ENCODE measurements at regions not wholly inside any gene's neighbourhood (a gene's known extent, or its start where the extent isn't known, plus 50 kb on each side); places are given as distances from the start of the nearest gene placed in this dataset.

GRCh38 chr6:145290122-145290521 lies 445.2 kb downstream of the EPM2A start:
- DNase-seq, result no peak
- H3K9me3 Mint-ChIP-seq, result peaks cover 6% of the 10 kb centered on the region; the same call in 1 of the 2 replicates
- H3K27ac Mint-ChIP-seq, result no peak overlapping the region
- H3K4me1 Mint-ChIP-seq (ENCODE audit: low read depth), result no peaks in the 10 kb centered on the region
- H3K4me3 Mint-ChIP-seq, result no peak overlapping the region
- H3K27me3 Mint-ChIP-seq (ENCODE audit: insufficient read depth), result peaks cover 4% of the 10 kb centered on the region; the same call in 1 of the 2 replicates
- TF ChIP-seq CTCF (IDR thresholded peaks at IDR 0.05), result no peak
- no peaks in the 10 kb centered on the region for H3K36me3 Mint-ChIP-seq (ENCODE audit: low read depth)

GRCh38 chr6:145292066-145292465 lies 443.3 kb downstream of the EPM2A start:
- Mint-ChIP-seq H3K9me3 (peaks cover 6% of the 10 kb centered on the region; the same call in 1 of the 2 replicates), H3K27ac (no peak overlapping the region), H3K4me1 (ENCODE audit: low read depth) (no peaks in the 10 kb centered on the region), H3K27me3 (ENCODE audit: insufficient read depth) (peaks cover 4% of the 10 kb centered on the region; the same call in 1 of the 2 replicates), H3K36me3 (ENCODE audit: low read depth) (no peaks in the 10 kb centered on the region), H3K4me3 (no peak overlapping the region)
- DNase-seq, result no peak
- no peak for TF ChIP-seq CTCF (IDR thresholded peaks at IDR 0.05)

GRCh38 chr6:145294942-145295341 lies 440.4 kb downstream of the EPM2A start:
- Mint-ChIP-seq H3K9me3 (peaks cover 3% of the 10 kb centered on the region; the same call in 1 of the 2 replicates), H3K4me3 (no peak overlapping the region), H3K27ac (no peak overlapping the region), H3K4me1 (ENCODE audit: low read depth) (no peaks in the 10 kb centered on the region), H3K36me3 (ENCODE audit: low read depth) (no peaks in the 10 kb centered on the region), H3K27me3 (ENCODE audit: insufficient read depth) (peaks cover 5% of the 10 kb centered on the region; the same call in 1 of the 2 replicates)
- no peak for TF ChIP-seq CTCF (IDR thresholded peaks at IDR 0.05)
- DNase-seq, result no peak

GRCh38 chr6:145295746-145296145 lies 439.6 kb downstream of the EPM2A start:
- no peak for DNase-seq
- H3K4me3 Mint-ChIP-seq, result no peak overlapping the region
- no peaks in the 10 kb centered on the region for H3K4me1 Mint-ChIP-seq (ENCODE audit: low read depth)
- no peak for TF ChIP-seq CTCF (IDR thresholded peaks at IDR 0.05)
- H3K36me3 Mint-ChIP-seq (ENCODE audit: low read depth), result no peaks in the 10 kb centered on the region
- no peaks in the 10 kb centered on the region for H3K9me3 Mint-ChIP-seq
- peaks cover 3% of the 10 kb centered on the region; the same call in 1 of the 2 replicates for H3K27me3 Mint-ChIP-seq (ENCODE audit: insufficient read depth)
- H3K27ac Mint-ChIP-seq, result no peak overlapping the region

- no peak for DNase-seq
- H3K27ac Mint-ChIP-seq, result no peak overlapping the region
- TF ChIP-seq CTCF (IDR thresholded peaks at IDR 0.05), result no peak
- H3K4me1 Mint-ChIP-seq (ENCODE audit: low read depth), result peaks cover 16% of the 10 kb centered on the region
- H3K27me3 Mint-ChIP-seq (ENCODE audit: insufficient read depth), result no peaks in the 10 kb centered on the region
- no peak overlapping the region for H3K4me3 Mint-ChIP-seq
- H3K36me3 Mint-ChIP-seq (ENCODE audit: low read depth), result no peaks in the 10 kb centered on the region
- no peaks in the 10 kb centered on the region for H3K9me3 Mint-ChIP-seq
Measured at GRCh38 chr6:145305670-145306069, 429.6 kb downstream of the EPM2A start.

- no peaks in the 10 kb centered on the region for H3K36me3 Mint-ChIP-seq (ENCODE audit: low read depth)
- H3K4me1 Mint-ChIP-seq (ENCODE audit: low read depth), result peaks cover 19% of the 10 kb centered on the region
- H3K4me3 Mint-ChIP-seq, result no peak overlapping the region
- DNase-seq, result no peak
- no peak overlapping the region for H3K27ac Mint-ChIP-seq
- no peak for TF ChIP-seq CTCF (IDR thresholded peaks at IDR 0.05)
- H3K27me3 Mint-ChIP-seq (ENCODE audit: insufficient read depth), result no peaks in the 10 kb centered on the region
- H3K9me3 Mint-ChIP-seq, result no peaks in the 10 kb centered on the region
Measured at GRCh38 chr6:145306489-145306888, 428.8 kb downstream of the EPM2A start.

Measured in HFFc6 (cell line).